GM12864 (cell line): ENCODE measurements at regions not wholly inside any gene's neighbourhood (a gene's known extent, or its start where the extent isn't known, plus 50 kb on each side); places are given as distances from the start of the nearest gene placed in this dataset.
"Not testable (repeated sequence)": the region's sequence is repeated elsewhere in the genome, so short reads cannot be mapped to it uniquely, and the experiment has no call there.

ENCODE experiments used
- DNase-seq: peaks from one replicate; pipeline ENCODE4 v3.0.0-alpha.2; 2011; ENCODE audit warnings: low read depth
- H3K4me3 ChIP-seq: 2 replicates; pipeline ENCODE4 v1.5.1; 2011; ENCODE audit warnings: mild to moderate bottlenecking, low read depth, low read length, control low read depth
- TF ChIP-seq, protein P1 (sequence below): IDR thresholded peaks from 2 replicates; pipeline ENCODE4 v1.5.1; 2011; ENCODE audit warnings: low read depth, mild to moderate bottlenecking, moderate library complexity, low read length, control low read depth, inconsistent platforms; ENCODE audit errors: missing control alignments

- H3K4me3 ChIP-seq = no peak overlapping the region
- TF ChIP-seq, protein P1, sequence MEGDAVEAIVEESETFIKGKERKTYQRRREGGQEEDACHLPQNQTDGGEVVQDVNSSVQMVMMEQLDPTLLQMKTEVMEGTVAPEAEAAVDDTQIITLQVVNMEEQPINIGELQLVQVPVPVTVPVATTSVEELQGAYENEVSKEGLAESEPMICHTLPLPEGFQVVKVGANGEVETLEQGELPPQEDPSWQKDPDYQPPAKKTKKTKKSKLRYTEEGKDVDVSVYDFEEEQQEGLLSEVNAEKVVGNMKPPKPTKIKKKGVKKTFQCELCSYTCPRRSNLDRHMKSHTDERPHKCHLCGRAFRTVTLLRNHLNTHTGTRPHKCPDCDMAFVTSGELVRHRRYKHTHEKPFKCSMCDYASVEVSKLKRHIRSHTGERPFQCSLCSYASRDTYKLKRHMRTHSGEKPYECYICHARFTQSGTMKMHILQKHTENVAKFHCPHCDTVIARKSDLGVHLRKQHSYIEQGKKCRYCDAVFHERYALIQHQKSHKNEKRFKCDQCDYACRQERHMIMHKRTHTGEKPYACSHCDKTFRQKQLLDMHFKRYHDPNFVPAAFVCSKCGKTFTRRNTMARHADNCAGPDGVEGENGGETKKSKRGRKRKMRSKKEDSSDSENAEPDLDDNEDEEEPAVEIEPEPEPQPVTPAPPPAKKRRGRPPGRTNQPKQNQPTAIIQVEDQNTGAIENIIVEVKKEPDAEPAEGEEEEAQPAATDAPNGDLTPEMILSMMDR = no peak
- DNase-seq = no peak
Measured at GRCh38 chr4:128538111-128538882, 250.7 kb upstream of the PGRMC2 start.

- no peak overlapping the region for H3K4me3 ChIP-seq
- TF ChIP-seq, protein P1 = no peak
- DNase-seq = no peak
Measured at GRCh38 chr4:128536746-128537145, 249.1 kb upstream of the PGRMC2 start.

GRCh38 chr4:128535510-128535909 lies 247.9 kb upstream of the PGRMC2 start:
- DNase-seq, H3K4me3 ChIP-seq: not testable (repeated sequence)

GRCh38 chr4:128528793-128529553 lies 241.4 kb upstream of the PGRMC2 start:
- DNase-seq = no peak
- H3K4me3 ChIP-seq = no peak overlapping the region
- TF ChIP-seq, protein P1 = no peak

DNA sequence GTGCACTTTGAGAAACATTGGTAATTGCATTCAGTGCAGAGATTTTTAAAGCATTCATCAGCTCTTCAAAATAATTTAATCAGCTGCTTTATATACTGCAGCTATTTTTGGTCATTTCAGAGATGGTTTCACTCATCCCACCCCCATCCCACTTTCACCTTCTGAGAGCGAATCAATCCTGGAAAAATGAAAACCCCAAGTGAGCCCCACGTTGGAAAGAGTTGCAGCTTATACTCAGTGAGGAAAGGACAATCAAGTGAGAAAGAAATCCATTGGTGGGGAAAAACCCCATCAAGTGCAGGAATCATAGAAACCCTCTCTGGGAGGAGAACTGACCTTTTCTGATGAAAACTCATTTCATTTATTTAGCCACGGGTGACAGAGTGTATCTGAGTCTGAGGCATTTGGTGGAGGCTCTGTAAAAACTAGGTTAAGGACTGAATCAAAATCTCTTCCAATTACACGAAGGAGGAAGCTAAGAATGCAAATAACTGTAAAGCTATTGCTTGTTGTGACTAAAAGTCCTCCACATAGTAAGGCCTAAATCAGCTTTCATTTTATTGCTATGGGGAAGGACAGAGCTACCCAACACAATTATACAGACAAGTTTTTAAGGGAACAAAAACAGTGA lies 240.4 kb upstream of the PGRMC2 start:
- DNase-seq = no peak
- no peak overlapping the region for H3K4me3 ChIP-seq

DNA sequence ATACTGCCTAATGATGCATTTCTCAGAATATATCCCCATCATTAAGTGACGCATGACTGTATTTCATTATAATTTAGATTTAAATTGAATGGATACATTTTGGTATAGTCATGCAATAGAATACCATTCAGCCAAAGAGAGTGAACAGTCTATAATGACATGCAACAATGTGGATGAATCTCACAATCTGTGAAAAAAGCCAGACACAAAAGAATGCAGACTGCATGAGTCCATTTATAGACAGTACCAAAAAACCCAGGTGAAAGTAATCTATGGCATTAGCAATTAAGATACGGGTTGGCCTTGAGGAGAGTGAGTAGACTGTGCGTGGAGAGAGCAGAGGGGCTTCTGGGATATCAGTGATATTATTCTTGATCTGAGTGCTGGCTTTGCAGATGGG lies 239.7 kb upstream of the PGRMC2 start:
- TF ChIP-seq, protein P1 = no peak
- H3K4me3 ChIP-seq = no peak overlapping the region
- no peak for DNase-seq

More for the DNA sequence above, 240.4 kb upstream of the PGRMC2 start:
- TF ChIP-seq, protein P1 = no peak

DNA sequence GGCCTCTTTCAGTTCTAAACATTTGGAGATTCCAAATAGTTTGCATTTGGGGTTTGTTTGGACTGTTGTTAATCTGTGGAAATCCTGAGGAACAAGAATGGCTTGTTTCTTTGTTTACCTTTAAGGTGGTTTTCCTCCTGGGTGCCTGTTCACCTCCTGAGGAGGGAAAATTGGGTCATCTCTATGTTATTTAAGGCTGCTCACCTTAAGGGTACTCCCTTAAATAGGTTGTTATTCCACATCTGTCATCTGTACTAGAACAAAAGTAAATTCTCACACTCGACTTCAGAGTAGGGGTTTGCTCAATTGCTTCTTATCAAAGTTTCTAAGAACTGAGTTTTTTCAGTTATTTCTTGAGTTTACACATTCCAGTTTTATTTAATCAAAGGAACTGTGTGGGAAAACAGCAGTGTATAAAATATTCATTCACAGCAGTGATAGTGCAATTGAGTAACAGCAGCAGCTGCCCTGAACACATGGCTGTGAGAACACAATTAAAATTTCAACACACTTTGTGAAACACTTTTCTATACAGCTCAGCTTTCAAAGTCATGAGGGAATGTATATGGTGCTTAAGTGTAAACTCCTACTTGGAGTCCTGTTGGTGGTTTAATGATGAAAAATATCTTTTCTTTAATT lies 238.5 kb upstream of the PGRMC2 start:
- DNase-seq = no peak
- no peak overlapping the region for H3K4me3 ChIP-seq
- TF ChIP-seq, protein P1 = no peak
